Immature natural killer cell (primary cell): ENCODE measurements at regions not wholly inside any gene's neighbourhood (a gene's known extent, or its start where the extent isn't known, plus 50 kb on each side); places are given as distances from the start of the nearest gene placed in this dataset.

Experiments
- DNase-seq, 3 donors: peaks; one replicate each; pipeline ENCODE4 v3.0.0; 2022; ENCODE audit warnings: mixed read lengths in 1 of 3
- H3K27ac Mint-ChIP-seq, 6 donors: one replicate each; pipeline ENCODE4 v1.8.0; 2020; ENCODE audit warnings: mixed read lengths in 6 of 6, mild to moderate bottlenecking in 5 of 6, inconsistent platforms in 4 of 6, moderate library complexity in 3 of 6
- H3K27me3 Mint-ChIP-seq, 3 donors: one replicate each; pipeline ENCODE4 v1.8.0; 2020 to 2021; ENCODE audit warnings: low read depth in 3 of 3, mild to moderate bottlenecking in 3 of 3, mixed read lengths in 3 of 3, moderate library complexity in 3 of 3, inconsistent platforms in 1 of 3
- H3K36me3 Mint-ChIP-seq, 3 donors: one replicate each; pipeline ENCODE4 v1.8.0; 2020; ENCODE audit warnings: mixed read lengths in 3 of 3, inconsistent platforms in 2 of 3, mild to moderate bottlenecking in 2 of 3
- H3K4me1 Mint-ChIP-seq, 2 donors: one replicate each; pipeline ENCODE4 v1.8.0; 2020; ENCODE audit warnings: inconsistent platforms in 2 of 2, mild to moderate bottlenecking in 2 of 2, mixed read lengths in 2 of 2, moderate library complexity in 1 of 2
- H3K4me3 Mint-ChIP-seq, 5 donors: one replicate each; pipeline ENCODE4 v1.8.0; 2020; ENCODE audit warnings: mild to moderate bottlenecking in 5 of 5, mixed read lengths in 5 of 5, inconsistent platforms in 3 of 5, moderate library complexity in 3 of 5
- H3K9me3 Mint-ChIP-seq, 6 donors: one replicate each; pipeline ENCODE4 v1.8.0; 2020; ENCODE audit warnings: mild to moderate bottlenecking in 6 of 6, mixed read lengths in 6 of 6, inconsistent platforms in 4 of 6, moderate library complexity in 3 of 6

GRCh38 chr3:135366816-135367215 lies 571.8 kb downstream of the EPHB1 start:
- DNase-seq = no peak
- Mint-ChIP-seq H3K4me1 (no peaks in the 10 kb centered on the region), H3K9me3 (peaks cover 0 to 9% (median 3%) of the 10 kb centered on the region in 6 donors), H3K4me3 (no peak overlapping the region), H3K27me3 (peaks cover 0 to 3% (median 2%) of the 10 kb centered on the region in 3 donors), H3K27ac (no peak overlapping the region), H3K36me3 (peaks cover 0 to 4% (median 0%) of the 10 kb centered on the region in 3 donors)

GRCh38 chr3:135368316-135368715 lies 573.3 kb downstream of the EPHB1 start:
- H3K27ac Mint-ChIP-seq = no peak overlapping the region
- no peak overlapping the region for H3K4me3 Mint-ChIP-seq
- H3K4me1 Mint-ChIP-seq = no peaks in the 10 kb centered on the region
- H3K27me3 Mint-ChIP-seq = peaks cover 0 to 3% (median 2%) of the 10 kb centered on the region in 3 donors
- H3K36me3 Mint-ChIP-seq = peaks cover 0 to 4% (median 0%) of the 10 kb centered on the region in 3 donors
- peaks cover 0 to 6% (median 3%) of the 10 kb centered on the region in 6 donors for H3K9me3 Mint-ChIP-seq
- no peak for DNase-seq

DNA sequence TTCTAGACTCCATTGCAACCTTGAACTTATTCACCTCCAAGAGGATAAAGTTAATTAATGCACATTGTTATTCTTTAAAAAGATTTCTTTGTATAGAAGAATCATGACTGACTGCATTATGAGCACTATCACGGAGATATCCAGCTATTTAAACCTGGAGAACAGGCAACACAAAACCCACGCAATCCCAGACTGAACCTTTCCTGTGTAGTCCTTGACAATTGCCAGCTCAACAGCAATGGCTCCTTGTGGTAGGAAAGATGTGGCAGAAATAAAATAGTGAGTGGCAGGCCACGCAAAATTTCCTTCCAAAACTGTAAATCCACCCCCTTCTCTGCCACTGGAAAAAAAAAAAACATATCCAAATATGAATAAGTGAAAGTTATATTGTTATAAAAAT lies 573.7 kb downstream of the EPHB1 start:
- Mint-ChIP-seq H3K27ac (no peak overlapping the region), H3K9me3 (peaks cover 0 to 6% (median under 1%) of the 10 kb centered on the region in 6 donors), H3K4me3 (no peak overlapping the region), H3K36me3 (peaks cover 0 to 4% (median 0%) of the 10 kb centered on the region in 3 donors), H3K27me3 (peaks cover 0 to 2% (median 2%) of the 10 kb centered on the region in 3 donors), H3K4me1 (no peaks in the 10 kb centered on the region)
- no peak for DNase-seq

DNA sequence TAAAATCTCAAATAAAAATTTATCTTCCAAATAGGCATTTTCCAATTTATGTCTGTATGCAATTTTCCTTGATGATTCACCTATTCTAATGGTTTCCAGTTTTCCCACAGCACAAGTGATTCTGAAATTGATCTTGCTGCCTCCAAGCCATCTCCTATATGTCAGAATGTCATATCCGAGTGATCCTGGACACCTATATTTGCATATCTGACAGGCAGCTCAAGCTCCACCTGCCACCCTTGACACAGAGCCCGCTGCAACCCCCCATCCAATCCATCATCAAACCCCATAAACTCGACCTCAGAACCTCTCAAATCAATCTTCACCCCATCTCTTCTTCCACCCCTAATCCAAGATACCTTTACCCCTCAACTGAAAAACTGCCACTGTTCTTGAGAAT lies 579.5 kb downstream of the EPHB1 start:
- Mint-ChIP-seq H3K27ac (no peak overlapping the region), H3K4me1 (no peaks in the 10 kb centered on the region), H3K9me3 (peaks cover 0 to 14% (median 1%) of the 10 kb centered on the region in 6 donors), H3K36me3 (no peaks in the 10 kb centered on the region), H3K4me3 (no peak overlapping the region), H3K27me3 (peaks cover 0 to 4% (median 2%) of the 10 kb centered on the region in 3 donors)
- no peak for DNase-seq

DNA sequence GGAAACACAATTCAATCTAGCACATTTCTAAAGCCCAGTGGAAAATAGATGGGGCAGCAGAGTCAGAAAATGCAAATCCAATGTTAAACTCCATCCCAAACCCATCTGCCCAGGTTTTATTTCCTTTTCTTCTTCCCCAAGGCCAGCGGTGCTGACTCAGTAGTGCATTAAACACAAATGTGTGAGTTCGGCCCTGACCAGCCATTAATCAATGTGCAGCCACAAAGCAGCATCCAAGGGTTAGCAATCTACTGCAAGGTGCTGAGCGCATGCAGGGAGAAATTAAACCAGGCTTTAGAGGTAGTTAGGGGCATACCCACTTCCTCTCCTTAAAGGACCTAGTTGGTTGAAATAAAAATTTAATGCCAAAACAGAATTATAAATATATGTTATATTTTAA lies 583.3 kb upstream of the PPP2R3A start:
- peaks cover 3 to 11% (median 7%) of the 10 kb centered on the region in 6 donors for H3K9me3 Mint-ChIP-seq
- H3K4me3 Mint-ChIP-seq = no peak overlapping the region
- H3K27ac Mint-ChIP-seq = no peak overlapping the region
- H3K27me3 Mint-ChIP-seq = peaks cover 0 to 2% (median 0%) of the 10 kb centered on the region in 3 donors
- H3K4me1 Mint-ChIP-seq = no peaks in the 10 kb centered on the region
- DNase-seq = no peak
- no peaks in the 10 kb centered on the region for H3K36me3 Mint-ChIP-seq

GRCh38 chr3:135382621-135383020 lies 582.9 kb upstream of the PPP2R3A start:
- Mint-ChIP-seq H3K4me3 (no peak overlapping the region), H3K36me3 (no peaks in the 10 kb centered on the region), H3K4me1 (no peaks in the 10 kb centered on the region), H3K27me3 (peaks cover 0 to 2% (median 0%) of the 10 kb centered on the region in 3 donors), H3K9me3 (peaks cover 3 to 11% (median 8%) of the 10 kb centered on the region in 6 donors), H3K27ac (no peak overlapping the region)
- no peak for DNase-seq

GRCh38 chr3:135383301-135383700 lies 582.2 kb upstream of the PPP2R3A start:
- H3K27ac Mint-ChIP-seq = no peak overlapping the region
- H3K4me1 Mint-ChIP-seq = no peaks in the 10 kb centered on the region
- H3K36me3 Mint-ChIP-seq = no peaks in the 10 kb centered on the region
- H3K9me3 Mint-ChIP-seq = peaks cover 3 to 11% (median 9%) of the 10 kb centered on the region in 6 donors
- no peak for DNase-seq
- no peak overlapping the region for H3K4me3 Mint-ChIP-seq
- H3K27me3 Mint-ChIP-seq = peaks cover 0 to 2% (median 0%) of the 10 kb centered on the region in 3 donors

GRCh38 chr3:135392151-135392550 lies 573.4 kb upstream of the PPP2R3A start:
- no peak overlapping the region for H3K27ac Mint-ChIP-seq
- H3K9me3 Mint-ChIP-seq = peaks cover 5 to 31% (median 13%) of the 10 kb centered on the region in 6 donors
- H3K27me3 Mint-ChIP-seq = peaks cover 0 to 4% (median 2%) of the 10 kb centered on the region in 3 donors
- no peak for DNase-seq
- H3K36me3 Mint-ChIP-seq = no peaks in the 10 kb centered on the region
- no peaks in the 10 kb centered on the region for H3K4me1 Mint-ChIP-seq
- H3K4me3 Mint-ChIP-seq = no peak overlapping the region

DNA sequence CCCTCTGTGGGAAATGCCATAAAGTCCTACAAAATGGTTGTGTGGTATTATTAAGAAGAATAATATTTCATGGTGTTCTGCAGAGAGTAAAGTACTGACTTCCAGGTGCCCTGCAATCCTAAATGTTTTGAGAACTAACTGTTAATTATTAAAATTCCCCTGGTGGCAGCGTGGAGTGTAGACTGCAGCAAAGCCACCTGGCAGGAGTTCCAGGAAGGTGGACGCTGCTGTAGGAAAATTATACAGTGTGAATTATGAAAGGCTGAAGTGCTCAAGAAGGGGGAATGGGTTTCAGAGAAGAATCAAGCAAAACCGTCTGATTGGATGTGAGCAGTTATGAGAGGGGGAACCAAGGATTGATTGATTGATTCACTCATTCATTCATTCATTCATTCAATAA lies 572.4 kb upstream of the PPP2R3A start:
- H3K9me3 Mint-ChIP-seq = peaks cover 5 to 31% (median 14%) of the 10 kb centered on the region in 6 donors
- DNase-seq = no peak
- H3K27ac Mint-ChIP-seq = no peak overlapping the region
- H3K27me3 Mint-ChIP-seq = peaks cover 0 to 4% (median 2%) of the 10 kb centered on the region in 3 donors
- H3K4me1 Mint-ChIP-seq = no peaks in the 10 kb centered on the region
- no peak overlapping the region for H3K4me3 Mint-ChIP-seq
- H3K36me3 Mint-ChIP-seq = no peaks in the 10 kb centered on the region

GRCh38 chr3:135393898-135394525 lies 571.5 kb upstream of the PPP2R3A start:
- Mint-ChIP-seq H3K27me3 (peaks cover 0 to 4% (median 2%) of the 10 kb centered on the region in 3 donors), H3K4me1 (no peaks in the 10 kb centered on the region), H3K27ac (no peak overlapping the region), H3K9me3 (peaks cover 3 to 32% (median 14%) of the 10 kb centered on the region in 6 donors), H3K4me3 (no peak overlapping the region), H3K36me3 (no peaks in the 10 kb centered on the region)
- no peak for DNase-seq

DNA sequence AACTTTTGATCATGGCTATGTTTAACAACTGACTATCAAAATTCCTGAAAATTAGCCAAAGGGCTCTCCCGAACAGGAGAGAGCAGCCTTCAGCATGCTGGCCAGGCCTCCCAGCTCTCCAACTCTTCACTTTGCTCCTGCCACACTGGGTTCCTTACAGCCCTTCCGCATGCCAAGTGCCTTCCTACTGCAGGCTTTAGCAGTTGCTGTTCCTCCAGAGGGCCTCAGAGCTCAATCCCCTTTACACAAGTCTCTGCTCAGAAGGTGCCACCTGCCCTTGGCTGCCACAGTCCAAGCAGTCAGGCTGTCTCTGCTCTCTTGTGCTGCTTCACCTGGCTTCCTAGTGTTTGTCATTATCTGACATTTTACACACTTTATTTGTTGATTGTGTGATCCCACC lies 553.1 kb upstream of the PPP2R3A start:
- no peak overlapping the region for H3K27ac Mint-ChIP-seq
- H3K27me3 Mint-ChIP-seq = peaks cover 0 to 4% (median 0%) of the 10 kb centered on the region in 3 donors
- H3K9me3 Mint-ChIP-seq = peaks cover 0 to 9% (median 1%) of the 10 kb centered on the region in 6 donors
- no peaks in the 10 kb centered on the region for H3K4me1 Mint-ChIP-seq
- no peaks in the 10 kb centered on the region for H3K36me3 Mint-ChIP-seq
- no peak overlapping the region for H3K4me3 Mint-ChIP-seq
- DNase-seq = no peak

DNA sequence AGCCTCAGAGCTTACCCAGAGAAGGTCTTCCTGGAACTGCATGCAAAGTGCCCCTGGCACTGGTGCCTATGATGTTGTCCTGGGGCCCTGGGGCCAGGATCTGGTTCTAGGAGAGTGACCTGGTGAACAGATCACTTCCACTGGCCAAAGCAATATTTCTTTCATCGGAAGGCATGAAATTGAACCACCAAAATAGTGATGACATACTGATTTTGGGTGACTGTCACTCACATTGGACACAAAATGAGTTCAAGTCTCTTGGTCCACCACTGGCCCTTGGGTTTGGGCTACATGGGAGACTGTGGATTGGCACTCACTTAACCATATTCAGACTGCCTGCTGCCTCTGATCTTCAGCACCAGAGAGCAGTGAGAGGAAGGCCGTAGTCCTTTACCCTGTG lies 549.3 kb upstream of the PPP2R3A start:
- H3K36me3 Mint-ChIP-seq = no peaks in the 10 kb centered on the region
- H3K4me3 Mint-ChIP-seq = no peak overlapping the region
- H3K4me1 Mint-ChIP-seq = no peaks in the 10 kb centered on the region
- no peak for DNase-seq
- no peak overlapping the region for H3K27ac Mint-ChIP-seq
- H3K27me3 Mint-ChIP-seq = peaks cover 0 to 4% (median 0%) of the 10 kb centered on the region in 3 donors
- H3K9me3 Mint-ChIP-seq = peaks cover 0 to 4% (median 1%) of the 10 kb centered on the region in 6 donors

DNA sequence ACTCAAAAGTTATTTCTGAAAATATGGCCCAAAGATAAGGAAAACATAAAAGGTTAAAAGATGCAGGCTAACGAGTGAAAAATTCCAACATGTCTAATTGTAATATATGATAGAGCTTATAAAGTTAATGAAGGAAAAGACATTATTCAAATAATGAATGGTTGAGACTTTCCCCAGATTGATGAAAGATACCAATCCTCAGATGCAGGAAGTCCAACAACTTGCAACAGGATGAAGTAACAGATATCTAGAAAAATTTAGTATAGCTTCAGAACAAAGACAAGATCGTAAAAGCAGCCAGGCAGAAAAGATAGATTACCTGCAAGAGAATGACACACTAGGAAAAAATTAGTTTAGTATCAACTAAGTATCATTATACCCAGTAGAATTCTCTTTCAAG lies 546.4 kb upstream of the PPP2R3A start:
- Mint-ChIP-seq H3K4me3 (no peak overlapping the region), H3K36me3 (no peaks in the 10 kb centered on the region), H3K4me1 (no peaks in the 10 kb centered on the region), H3K27me3 (peaks cover 0 to 4% (median 0%) of the 10 kb centered on the region in 3 donors), H3K9me3 (peaks cover 0 to 5% (median under 1%) of the 10 kb centered on the region in 6 donors), H3K27ac (no peak overlapping the region)
- no peak for DNase-seq

- no peak overlapping the region for H3K4me3 Mint-ChIP-seq
- DNase-seq = no peak
- peaks cover 2 to 4% (median 2%) of the 10 kb centered on the region in 3 donors for H3K27me3 Mint-ChIP-seq
- no peaks in the 10 kb centered on the region for H3K36me3 Mint-ChIP-seq
- H3K4me1 Mint-ChIP-seq = no peaks in the 10 kb centered on the region
- no peak overlapping the region for H3K27ac Mint-ChIP-seq
- peaks cover 4 to 14% (median 8%) of the 10 kb centered on the region in 6 donors for H3K9me3 Mint-ChIP-seq
These were observed 539.0 kb upstream of the PPP2R3A start for GRCh38 chr3:135426508-135426907.

DNA sequence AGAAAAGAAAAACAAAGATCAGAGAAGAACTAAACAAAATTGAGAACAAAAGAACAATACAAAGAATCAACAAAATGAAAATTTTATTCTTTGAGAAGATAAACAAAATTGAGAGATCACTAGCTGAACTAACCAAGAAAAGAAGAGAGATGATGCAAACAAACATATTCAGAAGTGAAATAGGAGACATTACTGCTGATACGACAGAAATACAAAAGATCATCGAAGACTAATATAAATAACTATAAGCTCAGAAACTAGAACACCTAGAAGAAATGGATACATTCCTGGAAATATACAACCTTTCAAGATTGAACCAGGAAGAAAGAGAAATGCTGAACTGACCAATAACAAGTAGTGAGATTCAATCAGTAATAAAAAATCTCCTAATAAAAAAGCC lies 533.1 kb upstream of the PPP2R3A start:
- Mint-ChIP-seq H3K27me3 (peaks cover 1 to 2% (median 2%) of the 10 kb centered on the region in 3 donors), H3K27ac (no peak overlapping the region), H3K9me3 (peaks cover 6 to 32% (median 14%) of the 10 kb centered on the region in 6 donors), H3K36me3 (no peaks in the 10 kb centered on the region), H3K4me1 (no peaks in the 10 kb centered on the region), H3K4me3 (no peak overlapping the region)
- DNase-seq = no peak
